ENCODE measurements at regions not wholly inside any gene's neighbourhood (a gene's known extent, or its start where the extent isn't known, plus 50 kb on each side); places are given as distances from the start of the nearest gene placed in this dataset.

GRCh38 chr6:6730831-6731230, 142.3 kb downstream of the LY86 start:
- no peak overlapping the region for H3K4me3 ChIP-seq
- H3K27ac ChIP-seq = no peak overlapping the region
- H3K4me1 ChIP-seq = peaks cover 2 to 37% (median 3%) of the 10 kb centered on the region in 10 experiments; a peak in 17 of 20 replicates
- peak overlapping the region in 2 of 11 experiments; percentile 18 to 29; a peak in 2 of 22 replicates for H3K4me2 ChIP-seq
- H3K36me3 ChIP-seq = no peaks in the 10 kb centered on the region
- H4K20me1 ChIP-seq = no peaks in the 10 kb centered on the region
- no peak overlapping the region for H3K9ac ChIP-seq
- H3K27me3 ChIP-seq = no peaks in the 10 kb centered on the region
- TF ChIP-seq Cebpa-rat (IDR thresholded peaks at IDR 0.05) = no peak
- H3K9me3 ChIP-seq (replicated peaks in 1 of 11) = no peaks in the 10 kb centered on the region

- no peaks in the 10 kb centered on the region for H4K20me1 ChIP-seq
- H3K4me2 ChIP-seq = no peak overlapping the region
- no peak for TF ChIP-seq Cebpa-rat (IDR thresholded peaks at IDR 0.05)
- H3K9me3 ChIP-seq (replicated peaks in 1 of 11) = no peaks in the 10 kb centered on the region
- no peaks in the 10 kb centered on the region for H3K36me3 ChIP-seq
- H3K4me1 ChIP-seq = peaks cover 0 to 16% (median 0%) of the 10 kb centered on the region in 10 experiments; a peak in 7 of 20 replicates
- H3K4me3 ChIP-seq = no peak overlapping the region
- no peak overlapping the region for H3K27ac ChIP-seq
- no peak overlapping the region for H3K9ac ChIP-seq
- no peaks in the 10 kb centered on the region for H3K27me3 ChIP-seq
These were observed 146.3 kb downstream of the LY86 start for GRCh38 chr6:6734479-6735465.

GRCh38 chr6:6736791-6737654, 148.5 kb downstream of the LY86 start:
- no peak overlapping the region for H3K4me3 ChIP-seq
- no peak for TF ChIP-seq Cebpa-rat (IDR thresholded peaks at IDR 0.05)
- no peak overlapping the region for H3K27ac ChIP-seq
- H3K27me3 ChIP-seq = no peaks in the 10 kb centered on the region
- H3K9me3 ChIP-seq (replicated peaks in 1 of 11) = no peaks in the 10 kb centered on the region
- H3K4me2 ChIP-seq = no peak overlapping the region
- H3K9ac ChIP-seq = no peak overlapping the region
- H3K4me1 ChIP-seq = peaks cover under 1 to 15% (median 3%) of the 10 kb centered on the region in 10 experiments; a peak in 14 of 20 replicates
- no peaks in the 10 kb centered on the region for H3K36me3 ChIP-seq
- no peaks in the 10 kb centered on the region for H4K20me1 ChIP-seq

GRCh38 chr6:6737671-6738070, 149.2 kb downstream of the LY86 start:
- H3K36me3 ChIP-seq = no peaks in the 10 kb centered on the region
- H3K9ac ChIP-seq = no peak overlapping the region

GRCh38 chr6:6738108-6738507, 149.6 kb downstream of the LY86 start:
- TF ChIP-seq Cebpa-rat (IDR thresholded peaks at IDR 0.05) = no peak
- H3K9me3 ChIP-seq (replicated peaks in 1 of 11) = no peaks in the 10 kb centered on the region
- H3K9ac ChIP-seq = no peak overlapping the region
- H4K20me1 ChIP-seq = no peaks in the 10 kb centered on the region
- H3K4me3 ChIP-seq = no peak overlapping the region
- H3K4me2 ChIP-seq = no peak overlapping the region
- H3K27me3 ChIP-seq = no peaks in the 10 kb centered on the region
- H3K4me1 ChIP-seq = peaks cover 5 to 23% (median 10%) of the 10 kb centered on the region in 10 experiments; a peak in 14 of 20 replicates
- H3K36me3 ChIP-seq = no peaks in the 10 kb centered on the region
- no peak overlapping the region for H3K27ac ChIP-seq

More at GRCh38 chr6:6737671-6738070, 149.2 kb downstream of the LY86 start:
- Histone ChIP-seq H3K27ac (no peak overlapping the region), H3K4me3 (no peak overlapping the region), H3K4me2 (no peak overlapping the region), H3K9me3 (replicated peaks in 1 of 11) (no peaks in the 10 kb centered on the region), H3K4me1 (peaks cover 5 to 22% (median 9%) of the 10 kb centered on the region in 10 experiments; a peak in 14 of 20 replicates), H4K20me1 (no peaks in the 10 kb centered on the region), H3K27me3 (no peaks in the 10 kb centered on the region)
- TF ChIP-seq Cebpa-rat (IDR thresholded peaks at IDR 0.05) = no peak

GRCh38 chr6:6738922-6739716, 150.6 kb downstream of the LY86 start:
- Histone ChIP-seq H3K4me3 (no peak overlapping the region), H3K4me2 (peak overlapping the region in 4 of 11 experiments; percentile 5 to 41 (median 26); a peak in 3 of 22 replicates), H3K36me3 (no peaks in the 10 kb centered on the region), H3K9me3 (replicated peaks in 1 of 11) (no peaks in the 10 kb centered on the region), H3K27me3 (no peaks in the 10 kb centered on the region), H3K9ac (no peak overlapping the region), H3K27ac (no peak overlapping the region), H4K20me1 (no peaks in the 10 kb centered on the region), H3K4me1 (peaks cover 5 to 23% (median 10%) of the 10 kb centered on the region in 10 experiments; a peak in 14 of 20 replicates)
- TF ChIP-seq Cebpa-rat (IDR thresholded peaks at IDR 0.05) = no peak

- TF ChIP-seq Cebpa-rat (IDR thresholded peaks at IDR 0.05) = no peak
- no peaks in the 10 kb centered on the region for H3K36me3 ChIP-seq
- H3K9ac ChIP-seq = no peak overlapping the region
- H3K4me2 ChIP-seq = no peak overlapping the region
- no peak overlapping the region for H3K27ac ChIP-seq
- no peak overlapping the region for H3K4me3 ChIP-seq
- H4K20me1 ChIP-seq = no peaks in the 10 kb centered on the region
- H3K27me3 ChIP-seq = no peaks in the 10 kb centered on the region
- peaks cover 5 to 22% (median 10%) of the 10 kb centered on the region in 10 experiments; a peak in 14 of 20 replicates for H3K4me1 ChIP-seq
- H3K9me3 ChIP-seq (replicated peaks in 1 of 11) = peaks cover 0 to 13% (median 6%) of the 10 kb centered on the region in 11 experiments; a peak in 13 of 22 replicates
These were observed 152.1 kb downstream of the LY86 start for GRCh38 chr6:6740595-6740994.

- no peak overlapping the region for H3K9ac ChIP-seq
- no peak for TF ChIP-seq Cebpa-rat (IDR thresholded peaks at IDR 0.05)
- no peaks in the 10 kb centered on the region for H3K36me3 ChIP-seq
- H3K9me3 ChIP-seq (replicated peaks in 1 of 11) = peaks cover 0 to 17% (median 7%) of the 10 kb centered on the region in 11 experiments; a peak in 13 of 22 replicates
- H3K27ac ChIP-seq = no peak overlapping the region
- H3K4me2 ChIP-seq = no peak overlapping the region
- H4K20me1 ChIP-seq = no peaks in the 10 kb centered on the region
- peaks cover 7 to 19% (median 10%) of the 10 kb centered on the region in 10 experiments; a peak in 17 of 20 replicates for H3K4me1 ChIP-seq
- no peaks in the 10 kb centered on the region for H3K27me3 ChIP-seq
- H3K4me3 ChIP-seq = no peak overlapping the region
These were observed 152.7 kb downstream of the LY86 start for GRCh38 chr6:6741264-6741663.
